ENCODE measurements at regions not wholly inside any gene's neighbourhood (a gene's known extent, or its start where the extent isn't known, plus 50 kb on each side); places are given as distances from the start of the nearest gene placed in this dataset.

DNA sequence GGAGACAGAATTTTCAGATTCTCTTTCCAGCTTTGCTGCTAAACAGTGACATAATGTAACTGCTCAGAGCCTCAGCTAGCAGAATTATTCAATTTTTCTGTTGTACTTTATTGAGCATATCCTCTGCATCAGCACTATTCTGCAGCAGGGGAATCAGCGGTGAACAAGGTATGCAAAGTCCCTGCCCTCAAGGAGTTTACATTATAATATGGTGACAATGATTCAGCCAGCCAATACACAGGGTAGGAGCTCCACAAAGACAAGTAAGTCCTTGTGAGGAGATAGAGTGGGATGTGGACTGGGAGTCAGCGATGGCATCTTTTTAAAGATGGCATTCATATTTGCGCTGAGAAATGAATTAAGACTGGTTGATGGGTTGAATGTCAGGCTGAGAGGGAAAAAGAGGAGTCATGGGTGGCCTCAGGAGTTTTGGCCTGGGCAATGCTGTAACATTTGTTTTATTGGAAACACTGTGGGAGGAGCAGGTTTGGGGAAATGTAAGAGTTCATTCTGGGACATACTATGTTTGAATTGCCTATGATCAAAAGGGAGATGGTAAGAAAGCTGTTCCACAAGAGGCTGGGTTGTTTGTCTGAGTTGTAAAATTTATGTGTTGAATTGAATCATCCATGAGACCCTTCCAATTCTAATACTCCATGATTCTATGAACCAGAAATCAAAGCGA is 194.5 kb downstream of the PLK2 start:
- no peaks in the 10 kb centered on the region for H3K36me3 ChIP-seq (ENCODE audit: control insufficient read depth, low read length)
- TF ChIP-seq EZH2phosphoT487 (IDR thresholded peaks at IDR 0.05; ENCODE audit: borderline replicate concordance, low read length): no peak
- TF ChIP-seq, protein P1, sequence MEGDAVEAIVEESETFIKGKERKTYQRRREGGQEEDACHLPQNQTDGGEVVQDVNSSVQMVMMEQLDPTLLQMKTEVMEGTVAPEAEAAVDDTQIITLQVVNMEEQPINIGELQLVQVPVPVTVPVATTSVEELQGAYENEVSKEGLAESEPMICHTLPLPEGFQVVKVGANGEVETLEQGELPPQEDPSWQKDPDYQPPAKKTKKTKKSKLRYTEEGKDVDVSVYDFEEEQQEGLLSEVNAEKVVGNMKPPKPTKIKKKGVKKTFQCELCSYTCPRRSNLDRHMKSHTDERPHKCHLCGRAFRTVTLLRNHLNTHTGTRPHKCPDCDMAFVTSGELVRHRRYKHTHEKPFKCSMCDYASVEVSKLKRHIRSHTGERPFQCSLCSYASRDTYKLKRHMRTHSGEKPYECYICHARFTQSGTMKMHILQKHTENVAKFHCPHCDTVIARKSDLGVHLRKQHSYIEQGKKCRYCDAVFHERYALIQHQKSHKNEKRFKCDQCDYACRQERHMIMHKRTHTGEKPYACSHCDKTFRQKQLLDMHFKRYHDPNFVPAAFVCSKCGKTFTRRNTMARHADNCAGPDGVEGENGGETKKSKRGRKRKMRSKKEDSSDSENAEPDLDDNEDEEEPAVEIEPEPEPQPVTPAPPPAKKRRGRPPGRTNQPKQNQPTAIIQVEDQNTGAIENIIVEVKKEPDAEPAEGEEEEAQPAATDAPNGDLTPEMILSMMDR (IDR thresholded peaks at IDR 0.05; ENCODE audit: low read depth, low read length, poor library complexity, severe bottlenecking): no peak
- H3K9me2 ChIP-seq (replicated peaks; ENCODE audit: control insufficient read depth, low read length): no peaks in the 10 kb centered on the region
- no peaks in the 10 kb centered on the region for H3K4me1 ChIP-seq (ENCODE audit: control insufficient read depth, low read length)
- H3K27ac ChIP-seq (ENCODE audit: low read depth, low read length): no peak overlapping the region
- no peak overlapping the region for H3K4me2 ChIP-seq (ENCODE audit: low read length)
- no peaks in the 10 kb centered on the region for H3F3A ChIP-seq (ENCODE audit: control insufficient read depth, insufficient read depth)
- H3K9me3 ChIP-seq (ENCODE audit: control insufficient read depth, insufficient read depth, low read length): no peaks in the 10 kb centered on the region
- H3K79me2 ChIP-seq (ENCODE audit: control insufficient read depth, low read length): no peaks in the 10 kb centered on the region
- no peak overlapping the region for H3K4me3 ChIP-seq (ENCODE audit: low read length)
- H4K20me1 ChIP-seq (ENCODE audit: control insufficient read depth, insufficient read depth, low read depth, low read length): no peaks in the 10 kb centered on the region
- H3K27me3 ChIP-seq (ENCODE audit: control insufficient read depth, low read length): no peaks in the 10 kb centered on the region

DNA sequence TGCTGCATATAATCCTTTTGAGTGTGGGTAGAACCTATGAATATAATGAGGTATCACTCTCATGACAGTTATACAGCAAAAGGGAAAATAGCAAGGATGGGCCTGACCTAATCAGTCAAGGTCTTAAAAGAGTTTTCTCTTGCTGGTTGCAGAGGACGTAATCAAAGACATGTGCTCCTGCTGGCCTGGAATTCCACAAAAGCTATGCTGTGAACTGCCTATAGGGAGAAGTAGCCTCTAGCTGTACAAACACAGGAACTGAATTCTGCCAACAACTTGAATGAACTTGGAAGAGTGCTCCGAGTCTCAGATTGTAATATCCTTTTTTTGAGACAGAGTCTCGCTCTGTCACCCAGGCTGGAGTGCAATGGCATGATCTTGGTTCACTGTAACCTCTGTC is 195.6 kb downstream of the PLK2 start:
- no peak overlapping the region for H3K4me2 ChIP-seq (ENCODE audit: low read length)
- no peaks in the 10 kb centered on the region for H3K79me2 ChIP-seq (ENCODE audit: control insufficient read depth, low read length)
- no peaks in the 10 kb centered on the region for H3K9me3 ChIP-seq (ENCODE audit: control insufficient read depth, insufficient read depth, low read length)
- H3K9me2 ChIP-seq (replicated peaks; ENCODE audit: control insufficient read depth, low read length): no peaks in the 10 kb centered on the region
- H3K27ac ChIP-seq (ENCODE audit: low read depth, low read length): no peak overlapping the region
- H3K36me3 ChIP-seq (ENCODE audit: control insufficient read depth, low read length): no peaks in the 10 kb centered on the region
- H4K20me1 ChIP-seq (ENCODE audit: control insufficient read depth, insufficient read depth, low read depth, low read length): no peaks in the 10 kb centered on the region
- TF ChIP-seq, protein P1 (IDR thresholded peaks at IDR 0.05; ENCODE audit: low read depth, low read length, poor library complexity, severe bottlenecking): no peak
- no peak for TF ChIP-seq EZH2phosphoT487 (IDR thresholded peaks at IDR 0.05; ENCODE audit: borderline replicate concordance, low read length)
- no peaks in the 10 kb centered on the region for H3F3A ChIP-seq (ENCODE audit: control insufficient read depth, insufficient read depth)
- H3K27me3 ChIP-seq (ENCODE audit: control insufficient read depth, low read length): no peaks in the 10 kb centered on the region
- H3K4me1 ChIP-seq (ENCODE audit: control insufficient read depth, low read length): no peaks in the 10 kb centered on the region
- H3K4me3 ChIP-seq (ENCODE audit: low read length): no peak overlapping the region

DNA sequence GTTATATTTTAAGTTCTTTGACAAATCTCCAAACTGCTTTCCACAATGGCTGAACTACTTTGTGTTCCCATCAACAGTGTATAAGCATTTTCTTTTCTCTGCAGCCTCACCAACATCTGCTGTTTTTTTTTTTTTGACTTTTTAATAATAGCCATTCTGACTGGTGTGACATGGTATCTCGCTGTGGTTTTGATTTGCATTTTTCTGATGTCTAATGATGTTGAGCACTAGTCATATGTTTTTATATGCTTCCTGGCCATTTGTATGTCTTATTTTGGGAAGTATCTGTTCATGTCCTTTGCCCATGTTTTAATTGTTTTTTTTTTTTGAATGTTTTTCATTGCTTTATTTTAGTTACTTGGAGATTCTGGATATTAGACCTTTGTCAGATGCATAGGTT is 196.6 kb downstream of the PLK2 start:
- TF ChIP-seq, protein P1 (IDR thresholded peaks at IDR 0.05; ENCODE audit: low read depth, low read length, poor library complexity, severe bottlenecking): no peak
- no peak for TF ChIP-seq EZH2phosphoT487 (IDR thresholded peaks at IDR 0.05; ENCODE audit: borderline replicate concordance, low read length)
- Histone ChIP-seq H4K20me1 (ENCODE audit: control insufficient read depth, insufficient read depth, low read depth, low read length) (no peaks in the 10 kb centered on the region), H3K27ac (ENCODE audit: low read depth, low read length) (no peak overlapping the region), H3K9me2 (replicated peaks; ENCODE audit: control insufficient read depth, low read length) (no peaks in the 10 kb centered on the region), H3K36me3 (ENCODE audit: control insufficient read depth, low read length) (no peaks in the 10 kb centered on the region), H3K9me3 (ENCODE audit: control insufficient read depth, insufficient read depth, low read length) (no peaks in the 10 kb centered on the region), H3K4me1 (ENCODE audit: control insufficient read depth, low read length) (no peaks in the 10 kb centered on the region), H3K4me2 (ENCODE audit: low read length) (no peak overlapping the region), H3F3A (ENCODE audit: control insufficient read depth, insufficient read depth) (no peaks in the 10 kb centered on the region), H3K79me2 (ENCODE audit: control insufficient read depth, low read length) (no peaks in the 10 kb centered on the region), H3K4me3 (ENCODE audit: low read length) (no peak overlapping the region), H3K27me3 (ENCODE audit: control insufficient read depth, low read length) (no peaks in the 10 kb centered on the region)

Measured in DOHH2 (cell line).